ENCODE measurements at regions not wholly inside any gene's neighbourhood (a gene's known extent, or its start where the extent isn't known, plus 50 kb on each side); places are given as distances from the start of the nearest gene placed in this dataset.
"Not testable (repeated sequence)": the region's sequence is repeated elsewhere in the genome, so short reads cannot be mapped to it uniquely, and the experiment has no call there.

DNA sequence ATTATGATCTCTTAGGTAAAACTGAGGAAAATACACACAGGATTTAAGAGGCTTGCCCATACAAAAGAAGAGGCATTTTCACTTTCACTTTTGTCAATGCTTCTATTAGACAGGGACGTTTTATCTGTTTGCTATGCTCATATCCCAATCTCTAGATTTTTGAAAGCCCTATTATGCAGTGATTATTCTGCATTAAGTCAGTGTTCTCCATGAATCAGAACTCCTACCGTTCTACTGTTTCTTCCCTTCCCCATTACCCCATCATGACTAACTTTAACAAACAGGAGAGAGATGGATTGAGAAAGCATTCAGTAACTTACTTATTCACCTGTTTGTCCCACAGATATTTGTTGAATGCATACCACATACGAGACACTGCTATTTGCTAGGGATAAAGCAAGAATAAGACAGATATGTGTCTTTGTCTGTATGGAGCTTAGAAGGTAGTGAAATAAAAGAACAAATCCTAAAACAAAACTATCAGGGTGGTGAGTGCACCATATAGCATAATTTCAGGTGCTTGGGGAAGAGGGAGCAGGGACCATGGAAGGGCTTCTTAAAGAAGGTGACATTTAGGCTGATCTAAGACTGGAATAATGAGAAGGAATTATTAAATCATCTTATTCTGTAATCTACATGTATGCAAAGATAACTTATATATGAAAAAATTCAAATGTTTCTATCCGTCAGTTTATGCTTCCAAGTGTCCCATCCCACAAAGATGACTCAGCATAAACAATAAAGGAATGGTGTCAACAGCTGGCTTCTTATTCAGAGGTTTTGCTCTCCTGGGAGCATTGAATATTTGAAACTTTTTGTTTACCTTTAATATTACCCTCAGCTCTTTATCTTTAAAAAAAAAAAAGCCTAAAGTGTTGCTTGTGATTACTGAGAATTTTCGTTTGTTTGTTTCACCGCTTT is 328.1 kb downstream of the HINT1 start:
- peak overlapping the region; percentile 42 to 46 for H3K4me3 ChIP-seq (ENCODE audit: low read depth in 2 of 2, low read length in 1 of 2)
- no peaks in the 10 kb centered on the region for H3K9me3 ChIP-seq
- H4K20me1 ChIP-seq (ENCODE audit: insufficient read depth) = no peaks in the 10 kb centered on the region
- no peaks in the 10 kb centered on the region for H3K36me3 ChIP-seq (replicated peaks in 1 of 2; ENCODE audit: control insufficient read depth in 1 of 2, insufficient read depth in 2 of 2, low read length in 1 of 2)
- no peaks in the 10 kb centered on the region for H3K4me1 ChIP-seq (ENCODE audit: control insufficient read depth in 1 of 2, insufficient read depth in 2 of 2, low read depth in 1 of 2, low read length in 1 of 2)
- H3K79me2 ChIP-seq (ENCODE audit: insufficient read depth) = no peaks in the 10 kb centered on the region
- H3F3A ChIP-seq (replicated peaks; ENCODE audit: insufficient read depth) = no peaks in the 10 kb centered on the region
- H3K27me3 ChIP-seq (ENCODE audit: insufficient read depth) = no peaks in the 10 kb centered on the region
- WGBS (ENCODE audit: low lambda C conversion rate) = 31% methylated on average over 6 of the region's 6 CpGs
- peak overlapping the region; percentile 18 for H2AFZ ChIP-seq (ENCODE audit: low read depth)
- TF ChIP-seq SIN3A (IDR thresholded peaks at IDR 0.05; ENCODE audit: borderline replicate concordance, low read depth, low read length) (no peak), RXRA (IDR thresholded peaks at IDR 0.05; ENCODE audit: borderline replicate concordance, low read depth) (no peak), EZH2phosphoT487 (IDR thresholded peaks at IDR 0.05; ENCODE audit: borderline replicate concordance, low read depth) (no peak), RFX5 (IDR thresholded peaks at IDR 0.05; ENCODE audit: low read length) (no peak), USF1 (IDR thresholded peaks at IDR 0.05; ENCODE audit: borderline replicate concordance, low read depth) (no peak), MXI1 (IDR thresholded peaks at IDR 0.05; ENCODE audit: low read depth, low read length) (no peak), EP300 (IDR thresholded peaks at IDR 0.05; ENCODE audit: borderline replicate concordance in 1 of 2, low read depth in 1 of 2, low read length in 1 of 2) (no peak), FOXJ3 (CRISPR knock-in tag; IDR thresholded peaks at IDR 0.05) (no peak), TCF12 (IDR thresholded peaks at IDR 0.05) (no peak), ZBTB33 (IDR thresholded peaks at IDR 0.05; ENCODE audit: borderline replicate concordance, low read depth) (no peak), MEF2A (IDR thresholded peaks at IDR 0.05; ENCODE audit: borderline replicate concordance, low read depth) (no peak), CHD2 (IDR thresholded peaks at IDR 0.05; ENCODE audit: low read length, partially characterized antibody) (no peak), JUND (IDR thresholded peaks at IDR 0.05) (no peak), GABPA (IDR thresholded peaks at IDR 0.05; ENCODE audit: low read depth) (no peak), REST (IDR thresholded peaks at IDR 0.05; ENCODE audit: low read depth, low read length) (no peak)
- TF ChIP-seq, protein P1, sequence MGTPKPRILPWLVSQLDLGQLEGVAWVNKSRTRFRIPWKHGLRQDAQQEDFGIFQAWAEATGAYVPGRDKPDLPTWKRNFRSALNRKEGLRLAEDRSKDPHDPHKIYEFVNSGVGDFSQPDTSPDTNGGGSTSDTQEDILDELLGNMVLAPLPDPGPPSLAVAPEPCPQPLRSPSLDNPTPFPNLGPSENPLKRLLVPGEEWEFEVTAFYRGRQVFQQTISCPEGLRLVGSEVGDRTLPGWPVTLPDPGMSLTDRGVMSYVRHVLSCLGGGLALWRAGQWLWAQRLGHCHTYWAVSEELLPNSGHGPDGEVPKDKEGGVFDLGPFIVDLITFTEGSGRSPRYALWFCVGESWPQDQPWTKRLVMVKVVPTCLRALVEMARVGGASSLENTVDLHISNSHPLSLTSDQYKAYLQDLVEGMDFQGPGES (IDR thresholded peaks at IDR 0.05; ENCODE audit: low read depth, low read length) = no peak
- no peak for DNase-seq
- no peaks in the 10 kb centered on the region for H3K9me2 ChIP-seq
- H3K4me2 ChIP-seq = peak overlapping the region; percentile 10
- H3K9ac ChIP-seq = no peak overlapping the region
- POLR2A ChIA-PET = no interaction called here
- CTCF ChIA-PET = no interaction called here
- H3K27ac ChIP-seq (ENCODE audit: low read depth in 2 of 2, low read length in 1 of 2) = no peak overlapping the region

- H3K4me3 ChIP-seq (ENCODE audit: low read depth in 2 of 2, low read length in 1 of 2) = peak overlapping the region in 1 of 2 experiments; percentile 9; a peak in 1 of 4 replicates
- DNase-seq; H3K36me3 ChIP-seq (replicated peaks in 1 of 2; ENCODE audit: control insufficient read depth in 1 of 2, insufficient read depth in 2 of 2, low read length in 1 of 2); H3K79me2 ChIP-seq (ENCODE audit: insufficient read depth); H4K20me1 ChIP-seq (ENCODE audit: insufficient read depth); POLR2A ChIA-PET; H3K4me1 ChIP-seq (ENCODE audit: control insufficient read depth in 1 of 2, insufficient read depth in 2 of 2, low read depth in 1 of 2, low read length in 1 of 2); CTCF ChIA-PET; H3K4me2 ChIP-seq; H3K9me3 ChIP-seq; H3K9me2 ChIP-seq; H3K27me3 ChIP-seq (ENCODE audit: insufficient read depth); H3F3A ChIP-seq (replicated peaks; ENCODE audit: insufficient read depth); H3K9ac ChIP-seq; H3K27ac ChIP-seq (ENCODE audit: low read depth in 2 of 2, low read length in 1 of 2); H2AFZ ChIP-seq (ENCODE audit: low read depth): not testable (repeated sequence)
- 32% methylated on average over 15 of the region's 28 CpGs for WGBS (ENCODE audit: low lambda C conversion rate)
These were observed 347.3 kb downstream of the HINT1 start for GRCh38 chr5:130817598-130818384.
